Heart right ventricle (tissue), 16 donors: ENCODE measurements at regions not wholly inside any gene's neighbourhood (a gene's known extent, or its start where the extent isn't known, plus 50 kb on each side); places are given as distances from the start of the nearest gene placed in this dataset.

Experiments used
- ATAC-seq, 8 donors: fragments of 200-7000 bp; cut with Tn5 transposase; one replicate each; pipeline ENCODE4 v1.9.1; 2020; ENCODE audit warnings: mild to moderate bottlenecking in 8 of 8, moderate library complexity in 8 of 8, moderate number of reproducible peaks in 1 of 8
- DNase-seq, 2 donors: peaks; one replicate each; pipeline ENCODE4 v3.0.0-alpha.2; 2020
- H3K27ac ChIP-seq, 10 donors: fragments of 200-600 bp; sonication (generic) in 2 of 10; one replicate each; pipeline versions ENCODE4 v1.5.0 to v1.8.0; 2020 to 2022; ENCODE audit warnings: mild to moderate bottlenecking in 3 of 10
- H3K27me3 ChIP-seq, 7 donors: fragments of 200-600 bp; one replicate each; pipeline ENCODE4 v1.8.0; 2021 to 2022; ENCODE audit warnings: mild to moderate bottlenecking in 2 of 7
- H3K36me3 ChIP-seq, 9 donors: fragments of 200-600 bp; sonication (generic) in 1 of 9; one replicate each; pipeline versions ENCODE4 v1.5.0 to v1.8.0; 2020 to 2022; ENCODE audit warnings: mild to moderate bottlenecking in 2 of 9
- H3K4me1 ChIP-seq, 9 donors: fragments of 200-600 bp; sonication (generic) in 1 of 9; one replicate each; pipeline versions ENCODE4 v1.5.0 to v1.8.0; 2020 to 2022; ENCODE audit warnings: mild to moderate bottlenecking in 4 of 9
- H3K4me3 ChIP-seq, 10 donors: fragments of 200-600 bp; sonication (generic) in 2 of 10; one replicate each; pipeline versions ENCODE4 v1.5.0 to v1.8.0; 2020 to 2022; ENCODE audit warnings: mild to moderate bottlenecking in 7 of 10, moderate library complexity in 2 of 10
- H3K9me3 ChIP-seq, 11 donors: fragments of 200-600 bp in 10 of 11; sonication (generic) in 2 of 11; one replicate each; pipeline versions ENCODE4 v1.5.0 to v1.8.0; 2013 to 2022; ENCODE audit warnings: mild to moderate bottlenecking in 2 of 11, control low read depth in 1 of 11, moderate library complexity in 1 of 11
- CTCF ChIP-seq, 9 donors: fragments of 200-600 bp; sonication (generic) in 2 of 9; IDR thresholded peaks; one replicate each; pipeline versions ENCODE4 v1.5.0 to v1.8.0; 2021 to 2022; ENCODE audit warnings: antibody characterized with exemption in 9 of 9, mild to moderate bottlenecking in 5 of 9, moderate library complexity in 1 of 9
- WGBS, 2 donors: extraction: QIAGEN DNeasy Blood & Tissue Kit; methylation state at CpG; one replicate each; pipeline ENCODE4 v1.1.7; 2013; ENCODE audit warnings: inconsistent platforms in 1 of 2; 5-methylcytosine and 5-hydroxymethylcytosine counted together
- intact Hi-C, 10 donors: fragments of 100-400 bp; cut with DNase I; formaldehyde crosslinking; loops; one replicate each; pipeline versions ENCODE4 v1.11.1 to v1.14.2; 2022
- donor health status: Arrhythmogenic right ventricular cardiomyopathy.
- donor health status: ischemic (EF 13 %, LVEDD 7.1; RV severe dilation, severe dysfunction).
- donor health status: healthy with polysubstance abuse.
- donor health status: DM: no; HTN: yes; CAD: no.
- donor health status: DM: no; HTN: no; CAD: no.
- donor health status: ischemic (EF 25% LVEDD 6.9; RV normal size, moderate dysfunction).
- donor health status: ischemic (EF 25% LVEDD 5.7; RV mildly dilated, moderate dysfunction).
- donor health status: healthy.
- donor health status: DM: yes; HTN: yes; CAD: no.
- donor health status: Ischemic cardiomyopathy.
- donor health status: ischemic (EF 35%, LVEDD 5.7; RV mildly dilated, moderate dysfunction).
- donor health status: nonischemic (EF 11% LVEDD 7.7; RV severe dilation, severe dysfunction).
- donor health status: DM: yes; HTN: yes; CAD: no.
- donor health status: PGD.
- donor health status: ischemic (EF 29% LVEDD 5.4; RV normal size, mild dysfunction).
- donor health status: nonischemic (EF 23%, LVEDD 6.1; RV moderate dilation, normal function).

GRCh38 chr11:70522593-70523311 lies 124.4 kb downstream of the CTTN start:
- no peak for ATAC-seq
- no peaks in the 10 kb centered on the region for H3K9me3 ChIP-seq
- H3K4me1 ChIP-seq, result peaks cover 0 to 4% (median 0%) of the 10 kb centered on the region in 9 donors
- intact Hi-C loops, result no loop called here
- TF ChIP-seq CTCF (IDR thresholded peaks at IDR 0.05), result no peak
- WGBS, 2 donors, result 69 to 70% methylated on average over 26 of the region's 26 CpGs
- H3K4me3 ChIP-seq, result no peak overlapping the region
- DNase-seq, result no peak
- H3K27ac ChIP-seq, result no peak overlapping the region
- H3K27me3 ChIP-seq, result peaks cover 0 to 22% (median 13%) of the 10 kb centered on the region in 7 donors
- H3K36me3 ChIP-seq, result no peaks in the 10 kb centered on the region

DNA sequence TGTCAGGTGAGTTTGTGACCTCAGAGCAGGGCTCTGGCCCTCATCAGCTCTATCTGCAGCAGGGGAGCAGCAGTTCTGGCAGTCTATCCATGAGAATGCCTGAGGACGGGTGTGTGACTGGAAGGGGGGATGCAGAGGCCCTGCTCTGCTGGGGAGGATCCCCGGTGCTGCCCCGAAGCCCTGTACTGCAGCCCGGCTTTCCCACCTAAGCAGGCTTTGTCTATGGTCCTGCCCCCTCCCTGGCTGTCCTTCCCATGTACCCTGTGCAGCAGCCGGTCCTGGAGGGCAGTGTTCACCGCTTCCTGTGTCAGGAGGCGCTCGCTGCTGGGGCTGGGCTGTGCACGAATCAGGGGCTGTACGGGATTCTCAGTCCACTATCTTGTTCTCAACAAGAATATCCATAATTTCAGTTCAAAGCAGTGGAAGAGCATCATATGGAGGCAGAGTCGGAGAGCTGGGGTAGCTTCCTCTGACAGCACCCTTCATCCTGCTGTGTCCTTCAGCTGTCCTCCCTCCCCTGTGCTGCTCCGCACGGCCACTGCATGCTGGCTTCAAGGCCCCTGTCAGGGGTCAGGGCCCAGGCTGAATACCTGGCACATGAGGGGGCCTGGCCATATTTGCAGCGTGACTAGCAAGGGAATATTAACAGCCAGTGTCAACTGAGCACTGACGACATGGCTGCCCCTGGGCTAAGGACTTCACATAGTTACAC lies 125.2 kb downstream of the CTTN start:
- Histone ChIP-seq H3K36me3 (no peaks in the 10 kb centered on the region), H3K27me3 (peaks cover 0 to 22% (median 13%) of the 10 kb centered on the region in 7 donors), H3K4me3 (no peak overlapping the region), H3K4me1 (peaks cover 0 to 4% (median 0%) of the 10 kb centered on the region in 9 donors), H3K9me3 (no peaks in the 10 kb centered on the region), H3K27ac (no peak overlapping the region)
- 66 to 71% methylated on average over 15 of the region's 15 CpGs for WGBS, 2 donors
- no peak for TF ChIP-seq CTCF (IDR thresholded peaks at IDR 0.05)
- no peak for ATAC-seq
- intact Hi-C loops, result no loop called here
- no peak for DNase-seq

- ATAC-seq, result no peak
- H3K9me3 ChIP-seq, result no peaks in the 10 kb centered on the region
- peaks cover 0 to 4% (median 0%) of the 10 kb centered on the region in 9 donors for H3K4me1 ChIP-seq
- DNase-seq, result no peak
- H3K36me3 ChIP-seq, result no peaks in the 10 kb centered on the region
- H3K27me3 ChIP-seq, result peaks cover 0 to 22% (median 11%) of the 10 kb centered on the region in 7 donors
- no peak for TF ChIP-seq CTCF (IDR thresholded peaks at IDR 0.05)
- intact Hi-C loops, result no loop called here
- no peak overlapping the region for H3K27ac ChIP-seq
- no peak overlapping the region for H3K4me3 ChIP-seq
- WGBS, 2 donors, result 50 to 52% methylated on average over 21 of the region's 21 CpGs
Observed at GRCh38 chr11:70524096-70524922, 126.0 kb downstream of the CTTN start.

DNA sequence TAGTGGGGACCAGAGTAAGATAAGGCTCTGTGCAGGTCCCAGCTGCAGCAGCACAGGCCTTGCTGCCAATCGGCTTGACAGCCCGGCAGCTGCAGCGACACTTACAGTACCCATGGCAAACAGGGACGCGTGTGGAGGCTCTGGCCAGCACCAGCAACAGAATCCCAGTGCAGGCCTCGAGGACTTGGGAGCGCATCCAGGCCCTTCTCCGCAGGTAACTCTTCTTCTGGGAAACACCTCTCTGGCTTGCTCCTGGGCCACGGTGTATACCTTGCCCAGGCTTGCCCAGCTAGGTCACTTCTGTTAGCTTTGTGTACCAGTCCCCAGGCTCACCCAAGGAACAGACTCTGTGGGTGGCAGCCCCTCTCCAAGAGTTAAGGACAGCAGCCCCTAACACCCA lies 126.7 kb downstream of the CTTN start:
- TF ChIP-seq CTCF (IDR thresholded peaks at IDR 0.05), result no peak
- Histone ChIP-seq H3K27me3 (peaks cover 0 to 22% (median 11%) of the 10 kb centered on the region in 7 donors), H3K4me3 (no peak overlapping the region), H3K36me3 (no peaks in the 10 kb centered on the region), H3K4me1 (peaks cover 0 to 4% (median 0%) of the 10 kb centered on the region in 9 donors), H3K27ac (no peak overlapping the region), H3K9me3 (no peaks in the 10 kb centered on the region)
- DNase-seq (no peak), ATAC-seq (peak in 2 of 8 donors; percentile 10 to 39)
- 48 to 69% methylated on average over 9 of the region's 9 CpGs for WGBS, 2 donors
- intact Hi-C loops, result no loop called here
